IMR-90 (cell line): ENCODE measurements at regions not wholly inside any gene's neighbourhood (a gene's known extent, or its start where the extent isn't known, plus 50 kb on each side); places are given as distances from the start of the nearest gene placed in this dataset.

Experiments
- BHLHE40 ChIP-seq: fragments of 150-350 bp; IDR thresholded peaks from 2 replicates; pipeline ENCODE4 v1.6.1; 2016; ENCODE audit warnings: mild to moderate bottlenecking, low read depth, low read length
- CEBPB ChIP-seq: IDR thresholded peaks from 2 replicates; pipeline ENCODE4 v1.6.1; 2012; ENCODE audit warnings: low read depth, low read length, improper control_type of control experiment
- CHD1 ChIP-seq: IDR thresholded peaks from 2 replicates; pipeline ENCODE4 v1.6.1; 2012; ENCODE audit warnings: low read depth, low read length, improper control_type of control experiment
- CTCF ChIP-seq: conservative IDR thresholded peaks from 2 replicates; pipeline ENCODE4 v1.5.1; 2012; ENCODE audit warnings: mild to moderate bottlenecking, low read depth, low read length, improper control_type of control experiment
- ELK1 ChIP-seq: fragments of 150-350 bp; IDR thresholded peaks from 2 replicates; pipeline ENCODE4 v1.6.1; 2016; ENCODE audit warnings: low read depth, mild to moderate bottlenecking, low read length, moderate library complexity, borderline replicate concordance
- FOS ChIP-seq: fragments of 150-350 bp; IDR thresholded peaks from 2 replicates; pipeline ENCODE4 v1.6.1; 2016; ENCODE audit warnings: low read depth, low read length
- MXI1 ChIP-seq: IDR thresholded peaks from 2 replicates; pipeline ENCODE4 v1.6.1; 2012; ENCODE audit warnings: low read depth, mild to moderate bottlenecking, low read length, moderate library complexity, borderline replicate concordance
- NFE2L2 ChIP-seq: fragments of 150-350 bp; IDR thresholded peaks from 2 replicates; pipeline ENCODE4 v1.6.1; 2016; ENCODE audit warnings: low read depth, mild to moderate bottlenecking, low read length
- POLR2A ChIP-seq: IDR thresholded peaks from 2 replicates; pipeline ENCODE4 v1.6.1; 2012; ENCODE audit warnings: mild to moderate bottlenecking, low read depth, low read length
- RAD21 ChIP-seq: IDR thresholded peaks from 2 replicates; pipeline ENCODE4 v1.6.1; 2012; ENCODE audit warnings: low read length, improper control_type of control experiment
- RCOR1 ChIP-seq: IDR thresholded peaks from 2 replicates; pipeline ENCODE4 v1.6.1; 2012; ENCODE audit warnings: mild to moderate bottlenecking, low read length, improper control_type of control experiment; ENCODE audit not compliant: insufficient replicate concordance
- RFX5 ChIP-seq: IDR thresholded peaks from 2 replicates; pipeline ENCODE4 v1.8.0; 2012; ENCODE audit warnings: low read depth, mild to moderate bottlenecking, low read length, moderate library complexity
- SMC3 ChIP-seq: fragments of 150-350 bp; IDR thresholded peaks from 2 replicates; pipeline ENCODE4 v1.6.1; 2016; ENCODE audit warnings: low read depth, mild to moderate bottlenecking, antibody characterized with exemption, low read length, moderate library complexity
- USF2 ChIP-seq: fragments of 150-350 bp; IDR thresholded peaks from 2 replicates; pipeline ENCODE4 v1.6.1; 2017; ENCODE audit warnings: mild to moderate bottlenecking, antibody characterized with exemption, low read length, low read depth

- no peak for TF ChIP-seq CTCF
- no peak for TF ChIP-seq FOS
- no peak for TF ChIP-seq RCOR1
- TF ChIP-seq RAD21 = no peak
- TF ChIP-seq ELK1 = no peak
- no peak for TF ChIP-seq RFX5
- TF ChIP-seq NFE2L2 = no peak
- no peak for TF ChIP-seq POLR2A
- TF ChIP-seq USF2 = no peak
- no peak for TF ChIP-seq CEBPB
- no peak for TF ChIP-seq CHD1
- no peak for TF ChIP-seq MXI1
- TF ChIP-seq SMC3 = no peak
- TF ChIP-seq BHLHE40 = no peak
Measured at GRCh38 chr2:136386046-136386445, 268.1 kb upstream of the CXCR4 start.
